ENCODE measurements at regions not wholly inside any gene's neighbourhood (a gene's known extent, or its start where the extent isn't known, plus 50 kb on each side); places are given as distances from the start of the nearest gene placed in this dataset.

- TF ChIP-seq CTCF (IDR thresholded peaks at IDR 0.05) = no peak
- no peak for TF ChIP-seq POLR2A (IDR thresholded peaks at IDR 0.05)
Observed at GRCh38 chr7:42449431-42449830, 212.4 kb upstream of the GLI3 start.

Data from heart left ventricle (tissue), 13 donors.